DMS53 treated with DMSO at 0.1 percent for 48 hours (cell line): ENCODE measurements at regions not wholly inside any gene's neighbourhood (a gene's known extent, or its start where the extent isn't known, plus 50 kb on each side); places are given as distances from the start of the nearest gene placed in this dataset.
"Not testable (repeated sequence)": the region's sequence is repeated elsewhere in the genome, so short reads cannot be mapped to it uniquely, and the experiment has no call there.

Experiments used
- DNase-seq: peaks from one replicate; lab custom pipeline; 2025; ENCODE audit not compliant: unreplicated experiment; lab: John Stamatoyannopoulos, UW

DNA sequence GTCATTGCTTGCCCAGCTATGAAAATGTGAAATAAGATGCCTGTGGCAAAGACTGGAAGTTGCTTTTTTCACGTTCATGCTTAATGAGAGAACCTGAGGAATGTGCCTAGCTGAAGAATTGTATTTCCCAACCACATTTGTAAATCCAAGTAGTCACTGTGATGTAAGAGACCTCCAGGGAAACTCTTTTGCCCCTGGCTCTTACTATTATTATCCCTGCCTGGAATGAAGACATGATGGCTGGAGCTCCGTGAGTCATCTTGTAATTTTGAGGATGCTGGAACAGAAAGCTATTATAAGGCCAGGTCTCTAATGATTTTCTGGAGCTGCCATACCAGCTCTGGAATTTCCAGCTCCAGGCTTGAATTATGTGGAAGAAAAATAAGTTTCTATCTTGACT is 894.3 kb downstream of the DIAPH3 start:
- DNase-seq = no peak

DNA sequence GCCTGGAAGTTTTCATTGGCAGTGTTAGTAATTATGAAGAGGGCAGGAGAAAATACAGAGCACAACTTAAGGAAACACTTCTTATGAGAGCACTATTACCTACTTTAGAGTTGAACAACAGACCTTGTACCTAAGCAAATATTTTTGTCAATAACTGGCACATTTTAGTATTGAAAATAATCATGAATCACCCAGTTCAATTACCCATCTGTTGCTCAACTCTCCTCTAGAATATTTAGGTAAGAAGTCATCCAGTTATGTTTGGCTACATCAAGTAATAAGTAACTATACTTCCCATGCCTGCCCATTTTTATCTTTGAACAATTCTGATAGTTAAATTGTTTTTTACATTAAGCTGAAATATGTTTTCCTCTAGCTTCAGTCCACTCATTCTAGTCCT is 893.4 kb downstream of the DIAPH3 start:
- DNase-seq = no peak

DNA sequence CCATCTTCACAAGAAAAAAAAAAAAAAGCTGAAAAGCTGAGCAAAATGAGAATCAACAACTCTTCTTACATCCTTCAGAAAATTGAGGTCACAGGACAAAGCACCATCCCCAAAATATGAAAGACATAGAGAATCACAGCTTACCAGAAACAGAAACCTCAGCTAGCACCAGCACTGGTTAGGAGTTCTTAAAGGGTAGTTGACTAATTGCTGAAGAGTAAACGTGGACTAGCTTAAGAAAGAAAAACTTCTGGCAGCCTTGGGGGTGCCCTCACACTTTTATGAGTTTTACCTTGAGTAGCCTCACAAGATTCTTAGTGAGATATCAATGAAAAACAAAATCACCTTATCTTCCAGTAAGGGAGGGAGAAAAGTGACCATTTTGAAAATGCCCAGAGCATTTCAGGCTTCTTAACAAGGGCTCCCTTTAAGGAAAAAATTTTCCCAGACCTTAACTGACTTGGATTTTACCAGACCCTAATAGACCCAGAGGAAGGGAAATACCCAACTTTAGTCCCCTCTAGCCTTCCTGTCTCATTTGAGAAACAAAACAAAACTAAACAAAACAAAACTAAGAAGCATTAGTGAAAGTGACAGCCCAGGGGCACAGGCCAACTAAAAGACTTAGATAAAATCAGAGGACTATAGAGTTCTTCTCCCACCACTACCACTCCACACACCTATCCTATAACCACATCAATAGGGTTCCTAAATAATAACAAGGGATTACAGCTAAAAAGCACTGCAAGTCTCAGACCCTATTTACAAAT is 888.6 kb downstream of the DIAPH3 start:
- DNase-seq = no peak

DNA sequence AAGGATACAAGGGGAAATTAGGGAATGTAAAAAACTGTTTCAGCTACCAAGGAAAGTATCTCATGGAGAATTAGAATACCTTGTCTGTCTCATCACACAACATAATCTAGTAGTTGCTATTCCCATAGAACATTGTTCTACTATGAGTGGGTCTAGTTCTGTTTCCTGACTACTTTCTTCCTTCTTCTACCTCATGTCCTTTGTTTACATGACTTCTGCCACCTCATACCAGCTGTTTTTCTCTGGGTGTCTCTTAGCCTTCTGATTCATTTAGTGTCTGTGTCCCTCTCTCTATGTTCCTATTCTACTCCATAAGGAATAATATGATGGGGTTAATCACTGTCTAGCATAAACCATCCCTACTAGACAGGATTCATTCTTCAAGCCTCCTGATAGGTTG is 887.3 kb downstream of the DIAPH3 start:
- no peak for DNase-seq

DNA sequence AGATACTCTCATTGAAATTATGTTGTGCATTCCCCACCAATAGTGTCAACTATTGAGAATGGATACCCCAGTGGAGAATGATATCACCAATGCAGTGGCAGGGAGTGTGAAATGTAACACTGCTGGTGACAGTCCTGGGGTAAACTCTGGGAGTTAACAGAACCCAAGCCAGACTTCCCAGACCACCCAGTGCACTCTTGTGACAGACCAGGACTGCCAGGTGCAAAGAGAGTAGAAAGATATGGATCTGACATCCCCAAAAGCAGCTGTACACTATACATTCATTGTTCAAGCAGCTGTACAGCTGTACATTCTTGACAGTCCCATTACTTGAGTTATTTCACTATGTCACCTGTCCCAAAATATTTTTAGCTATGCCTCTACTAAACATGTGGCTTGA is 886.6 kb downstream of the DIAPH3 start:
- DNase-seq = no peak

DNA sequence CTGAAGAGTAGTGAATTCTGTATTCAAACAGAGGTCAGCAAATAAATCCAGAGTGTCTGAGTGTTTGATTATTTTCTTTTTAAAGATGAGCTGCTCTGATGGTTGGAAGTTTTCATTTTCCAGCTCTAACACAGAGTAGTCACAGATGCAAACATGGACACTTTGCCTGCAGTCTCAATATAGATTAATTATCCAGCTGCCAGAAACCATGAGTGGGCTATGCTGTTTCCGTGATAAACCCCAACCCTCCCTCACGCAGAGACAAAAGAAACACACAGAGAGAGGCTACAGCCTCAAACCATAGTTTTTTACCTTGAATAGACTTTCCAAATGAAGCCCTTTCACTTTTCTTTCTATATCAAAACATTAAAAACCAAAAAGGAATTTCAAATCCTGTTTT is 884.7 kb downstream of the DIAPH3 start:
- no peak for DNase-seq

DNA sequence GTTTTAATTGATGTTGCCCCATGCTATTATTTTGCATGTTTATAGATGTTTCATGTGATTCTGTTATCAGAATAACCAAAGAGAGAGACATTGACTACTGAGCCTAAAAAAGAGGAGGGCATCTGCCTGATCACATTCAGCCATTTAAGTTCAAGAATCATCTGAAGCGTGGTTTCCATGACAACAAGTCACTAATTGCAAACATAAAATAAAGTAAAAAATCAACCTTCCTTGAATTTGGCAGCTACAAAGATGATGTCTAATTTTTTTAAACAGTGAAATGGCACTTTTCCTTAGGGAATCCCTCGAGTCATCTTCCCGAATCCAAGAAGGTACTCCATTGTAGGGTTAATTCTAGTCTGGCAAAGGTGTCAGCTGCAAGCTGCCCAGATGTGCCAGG is 884.2 kb downstream of the DIAPH3 start:
- DNase-seq = no peak

DNA sequence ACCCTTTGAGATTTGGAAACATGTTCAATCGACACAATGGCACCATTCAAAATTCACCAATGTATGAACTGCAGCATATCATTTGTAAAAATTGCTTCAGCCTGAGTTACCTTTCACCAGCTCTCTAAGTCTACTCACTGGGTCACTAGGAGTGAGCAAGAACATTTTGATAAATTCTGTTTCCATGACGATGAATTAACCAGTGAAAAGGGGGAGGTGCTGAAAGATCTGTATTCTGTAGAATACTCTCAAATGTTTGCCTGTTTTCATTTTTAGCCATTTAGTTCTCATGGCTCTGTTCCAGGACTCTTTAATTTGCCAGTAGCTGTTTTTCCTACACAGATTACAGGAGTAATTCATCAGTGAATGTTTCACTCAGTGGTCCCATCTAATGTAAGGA is 883.4 kb downstream of the DIAPH3 start:
- no peak for DNase-seq

DNA sequence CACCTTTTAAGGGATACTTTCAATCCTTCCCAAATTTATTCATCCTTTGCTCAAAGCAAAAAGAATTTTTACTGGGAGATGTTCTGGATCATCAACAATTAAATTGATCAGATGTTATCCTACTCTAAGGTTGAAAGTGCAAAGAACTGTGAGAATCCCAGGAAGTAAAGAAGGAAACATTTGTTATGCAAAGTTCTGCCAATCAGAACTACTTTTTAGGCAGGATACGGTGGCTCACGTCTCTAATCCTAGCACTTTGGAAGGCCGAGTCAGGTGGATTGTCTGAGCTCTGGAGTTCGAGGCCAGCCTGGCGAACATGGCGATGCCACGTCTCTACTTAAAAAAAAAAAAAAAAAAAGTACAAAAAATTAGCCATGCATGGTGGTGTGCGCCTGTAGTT is 882.3 kb downstream of the DIAPH3 start:
- no peak for DNase-seq

DNA sequence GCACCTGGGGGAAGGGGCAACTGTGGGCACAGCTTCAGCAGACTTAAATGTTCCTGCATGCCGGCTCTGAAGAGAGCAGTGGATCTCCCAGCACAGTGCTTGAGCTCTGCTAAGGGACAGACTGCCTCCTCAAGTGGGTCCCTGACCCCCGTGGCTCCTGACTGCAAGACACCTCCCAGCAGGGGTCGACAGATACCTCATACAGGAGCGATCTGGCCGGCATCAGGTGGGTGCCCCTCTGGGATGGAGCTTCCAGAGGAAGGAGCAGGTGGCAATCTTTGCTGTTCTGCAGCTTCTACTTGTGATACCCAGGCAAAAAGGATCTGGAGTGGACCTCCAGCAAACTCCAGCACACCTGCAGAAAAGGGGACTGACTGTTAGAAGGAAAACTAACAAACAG is 871.5 kb downstream of the DIAPH3 start:
- not testable (repeated sequence) for DNase-seq

DNA sequence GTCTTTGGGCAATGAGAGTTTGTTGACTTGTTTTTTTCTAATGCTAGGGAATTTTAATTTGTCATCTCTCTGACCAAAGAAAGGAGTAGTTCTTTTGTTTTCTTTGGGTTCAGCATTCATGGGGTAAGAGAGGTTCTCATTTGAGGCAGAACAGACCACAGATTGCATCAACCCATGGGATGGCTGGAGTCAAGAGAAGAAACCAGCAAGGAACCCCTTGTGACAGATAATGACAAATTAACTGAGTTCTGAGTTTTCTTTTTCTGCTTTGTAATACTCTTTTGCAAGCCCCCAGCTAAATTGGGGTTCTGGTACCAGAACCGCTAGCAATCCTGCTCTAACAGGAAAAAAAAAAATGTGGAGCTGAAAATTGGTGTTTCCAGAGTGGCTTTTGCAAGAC is 864.1 kb downstream of the DIAPH3 start:
- DNase-seq = no peak

DNA sequence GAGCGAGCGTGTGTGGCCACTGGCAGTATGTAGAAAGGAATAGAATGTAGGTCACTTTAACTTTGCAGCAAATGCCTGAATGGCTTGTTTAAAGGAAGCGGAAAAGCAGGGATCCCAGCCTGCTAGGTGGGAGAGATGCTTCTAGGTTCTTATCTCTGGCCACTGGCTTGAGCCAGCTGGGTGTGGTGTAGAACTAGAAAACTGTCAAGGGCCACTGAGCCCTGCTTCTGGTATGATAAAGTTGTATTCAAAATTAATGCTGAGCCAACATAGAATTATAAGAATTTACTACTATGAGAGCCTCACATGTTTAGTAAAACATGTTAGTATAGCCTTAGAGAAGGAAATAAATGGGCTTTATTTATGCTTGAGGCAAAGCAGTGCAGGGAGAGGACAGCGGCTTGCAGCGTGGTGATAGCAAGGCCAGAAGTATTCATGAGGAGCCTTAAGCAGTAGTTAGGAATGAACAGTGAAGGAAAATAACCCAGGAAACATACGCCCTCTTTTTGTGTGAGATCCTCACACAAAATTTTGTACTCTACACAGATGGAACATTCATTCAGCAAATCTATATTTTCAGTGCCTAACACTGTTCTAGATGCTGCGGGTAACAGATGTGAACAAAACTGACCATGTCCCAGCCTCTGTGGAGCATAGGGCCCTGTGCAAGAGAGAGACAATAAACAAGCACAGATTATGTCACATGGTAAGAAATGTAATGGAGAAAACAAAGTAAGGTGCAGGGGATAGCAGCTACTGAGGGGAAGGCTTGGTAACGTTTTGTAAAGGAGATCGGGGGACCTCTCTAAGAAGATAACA is 863.2 kb downstream of the DIAPH3 start:
- no peak for DNase-seq

DNA sequence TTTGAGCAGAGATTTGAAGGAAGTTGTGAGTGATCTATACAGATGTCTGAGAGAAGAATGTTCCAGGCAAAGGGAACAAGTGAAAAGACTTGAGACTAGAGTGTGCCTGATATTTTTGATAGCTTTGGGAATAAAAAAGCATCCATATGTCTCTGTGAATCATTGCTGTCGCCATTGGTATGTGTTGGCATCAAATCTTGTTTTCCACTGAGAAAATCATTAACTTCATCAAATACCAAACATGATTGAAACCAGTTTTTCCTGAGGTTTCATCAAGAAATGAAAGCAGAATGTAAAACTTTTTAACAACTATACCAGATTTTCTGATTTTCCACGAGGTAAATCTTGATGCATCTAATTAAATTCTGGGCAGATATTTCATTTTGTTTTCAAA is 862.6 kb downstream of the DIAPH3 start:
- DNase-seq = no peak

DNA sequence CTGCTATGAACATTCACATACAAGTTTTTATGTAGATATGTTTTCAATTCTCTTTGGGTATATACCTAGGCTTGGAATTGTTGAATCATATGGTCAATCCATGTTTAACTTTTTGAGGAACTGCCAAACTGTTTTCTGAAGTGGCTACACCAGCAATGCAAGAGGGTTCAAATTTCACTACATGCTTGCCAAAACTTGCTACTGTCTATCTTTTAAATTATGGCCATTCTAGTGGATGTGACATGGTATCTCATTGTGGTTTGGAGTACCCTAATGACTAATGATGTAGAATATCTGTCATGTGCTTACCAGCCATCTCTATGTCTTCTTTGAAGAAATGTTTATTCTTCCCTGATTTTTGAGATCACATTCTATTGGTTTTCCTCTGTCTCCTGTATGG is 860.3 kb downstream of the DIAPH3 start:
- DNase-seq = no peak

DNA sequence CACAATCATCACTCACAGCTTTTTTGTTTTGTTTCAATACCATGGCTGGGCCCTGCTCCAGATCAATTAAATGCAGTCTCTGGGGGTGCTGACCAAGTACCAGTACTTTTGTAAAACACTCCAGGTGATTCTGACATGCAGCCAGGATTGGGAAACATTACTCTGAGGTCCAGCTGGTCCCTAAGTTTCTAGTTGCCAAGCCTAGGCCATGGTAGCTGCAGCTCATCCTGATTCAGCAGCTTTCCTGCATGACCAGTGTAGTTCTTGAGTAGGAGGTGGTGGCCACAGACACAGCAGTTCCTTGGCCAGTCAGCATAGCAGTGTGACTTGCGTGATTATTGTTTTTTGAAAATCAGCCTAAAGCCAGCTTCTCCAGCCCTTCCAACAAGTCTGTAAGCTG is 859.1 kb downstream of the DIAPH3 start:
- DNase-seq = no peak

DNA sequence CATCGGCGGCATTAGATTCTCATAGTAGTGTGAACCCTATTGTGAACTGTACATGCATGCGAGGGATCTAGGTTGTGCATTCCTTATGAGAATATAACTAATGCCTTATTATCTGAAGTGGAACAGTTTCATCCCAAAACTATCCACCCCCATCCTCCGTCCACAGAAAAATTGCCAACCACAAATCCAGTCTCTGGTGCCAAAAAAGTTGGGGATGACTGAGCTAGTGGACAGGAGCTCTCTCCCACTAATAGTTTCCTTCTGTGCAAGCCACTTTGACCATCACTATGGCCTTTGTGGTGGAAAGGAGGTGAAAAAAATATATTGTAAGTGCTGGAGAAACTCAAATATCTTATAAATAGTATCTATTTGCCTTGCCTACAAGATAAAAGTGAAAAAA is 857.8 kb downstream of the DIAPH3 start:
- DNase-seq = no peak

DNA sequence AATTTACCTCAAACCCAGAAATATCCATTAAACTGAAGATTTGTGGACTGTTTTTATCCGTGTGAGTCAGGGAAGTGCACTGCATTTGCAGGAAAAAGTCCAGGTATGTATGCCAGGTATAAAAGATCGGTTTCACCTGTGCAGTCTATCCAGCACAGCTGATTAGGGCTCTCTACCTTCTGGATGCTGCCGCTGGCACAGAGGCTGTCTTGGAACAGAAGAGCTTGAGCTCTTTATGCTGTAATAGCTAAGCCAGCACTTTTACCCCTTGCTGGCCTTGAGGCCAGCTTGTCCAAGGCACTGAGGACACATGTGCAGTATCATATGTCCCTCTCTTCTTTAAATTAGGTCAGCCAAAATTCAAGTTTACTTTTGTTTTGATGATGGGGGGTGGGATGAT is 851.0 kb downstream of the DIAPH3 start:
- DNase-seq = no peak

DNA sequence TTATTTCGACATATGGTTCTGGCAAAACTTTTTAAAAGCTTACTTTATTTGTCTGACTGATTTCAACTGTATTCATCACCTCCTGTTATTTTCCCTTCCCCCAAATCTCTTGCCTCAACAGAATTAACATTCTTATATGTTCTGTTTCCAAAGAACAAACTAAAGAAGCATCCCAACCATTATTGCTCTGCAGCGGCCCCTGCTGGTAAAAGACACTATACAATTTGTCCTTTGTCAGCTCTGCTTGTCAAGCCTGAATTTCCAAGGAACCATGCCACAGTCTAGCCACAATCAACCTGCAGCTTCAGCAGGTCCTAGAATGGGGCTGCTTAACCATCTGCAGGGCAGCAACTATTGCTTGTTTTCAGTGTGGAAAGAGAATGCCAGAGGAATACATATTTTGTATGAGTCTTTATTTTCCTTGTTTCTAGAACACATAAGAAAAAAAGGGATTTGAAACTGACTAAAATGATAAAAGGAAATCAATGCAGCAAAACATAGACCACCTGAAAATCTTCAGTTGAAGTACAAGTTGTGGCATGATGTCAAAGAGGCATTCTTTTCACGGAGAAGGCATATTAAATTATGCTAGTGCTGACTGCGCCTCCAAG is 845.3 kb downstream of the DIAPH3 start:
- DNase-seq = no peak

DNA sequence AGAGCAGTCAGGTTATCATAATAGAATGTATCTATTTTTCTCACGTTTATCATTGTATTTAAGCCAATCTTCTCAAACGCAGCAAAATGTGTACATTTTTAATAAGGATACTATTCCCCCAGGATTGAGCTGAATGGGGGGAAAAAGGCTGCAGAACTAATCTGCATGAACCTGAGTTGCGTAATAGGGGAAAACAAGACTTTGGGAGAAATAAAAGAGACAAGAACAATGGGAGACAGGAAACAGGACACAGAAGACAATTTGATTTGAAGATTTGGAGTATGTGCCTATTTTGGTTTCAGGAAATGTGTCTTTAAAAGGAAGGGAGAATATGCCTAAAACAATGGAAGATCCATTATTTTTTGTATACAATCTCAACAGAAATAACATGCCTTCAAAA is 844.5 kb downstream of the DIAPH3 start:
- no peak for DNase-seq

DNA sequence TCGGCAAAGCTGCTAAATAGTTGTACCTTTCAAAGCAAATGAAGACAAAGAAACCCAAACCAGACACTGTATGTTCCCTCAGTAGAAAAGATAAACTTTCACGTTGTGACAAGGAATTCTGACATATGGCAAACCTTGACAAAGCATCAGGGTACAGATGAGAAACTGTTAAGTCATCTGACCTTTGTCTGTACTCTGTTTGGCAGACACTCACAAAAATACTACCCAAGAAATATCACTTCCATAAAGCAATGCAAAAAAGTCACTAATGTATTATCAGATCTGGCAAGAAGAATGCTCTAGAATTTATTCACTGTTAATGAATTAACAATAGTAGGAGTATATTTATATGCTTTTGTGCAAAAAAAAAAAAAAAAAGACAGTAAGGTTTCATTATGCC is 843.7 kb downstream of the DIAPH3 start:
- no peak for DNase-seq

DNA sequence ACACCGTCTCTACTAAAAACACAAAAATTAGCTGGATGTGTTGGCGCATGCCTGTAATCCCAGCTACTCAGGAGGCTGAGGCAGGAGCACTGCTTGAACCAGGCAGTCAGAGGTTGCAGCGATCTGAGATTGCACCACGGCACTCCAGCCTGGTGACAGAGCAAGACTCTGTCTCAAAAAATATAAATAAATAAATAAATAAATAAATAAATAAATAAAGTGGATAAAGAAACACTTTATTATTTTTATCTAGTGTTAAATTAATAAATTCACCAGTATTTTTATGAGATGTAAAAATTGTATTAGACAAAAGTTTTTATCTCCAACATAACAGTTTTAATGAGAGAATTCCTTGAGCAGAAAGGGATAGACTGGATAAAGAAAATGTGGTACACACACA is 839.3 kb downstream of the DIAPH3 start:
- not testable (repeated sequence) for DNase-seq

DNA sequence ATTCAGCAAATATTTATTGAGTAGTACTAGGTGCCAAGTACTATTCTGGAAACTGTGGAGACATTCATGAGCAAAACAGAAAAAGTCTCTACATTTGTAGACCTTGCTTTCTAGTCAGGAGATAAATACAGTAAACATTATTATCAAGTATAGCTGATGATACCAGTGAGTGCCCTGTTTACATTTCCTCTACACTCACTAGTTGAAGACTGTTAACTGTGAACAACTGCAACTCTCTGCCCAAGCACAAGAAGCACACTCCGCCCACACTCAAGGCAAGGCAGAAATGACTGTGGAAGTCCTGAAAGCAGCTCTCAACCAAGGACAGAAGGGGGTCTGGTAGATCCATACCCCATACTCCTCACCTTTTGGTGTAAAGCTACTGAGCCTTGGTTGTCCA is 837.0 kb downstream of the DIAPH3 start:
- no peak for DNase-seq
